ENCODE measurements at regions not wholly inside any gene's neighbourhood (a gene's known extent, or its start where the extent isn't known, plus 50 kb on each side); places are given as distances from the start of the nearest gene placed in this dataset.

- H3K9me3 Mint-ChIP-seq (ENCODE audit: unreplicated experiment) = no peaks in the 10 kb centered on the region
- CTCF ChIA-PET = no interaction called here
Measured at GRCh38 chr2:196309691-196310090, 138.3 kb upstream of the STK17B start.

GRCh38 chr2:196314157-196314556 is 142.8 kb upstream of the STK17B start:
- intact Hi-C loops (cut with micrococcal nuclease) = no loop called here
- CTCF ChIA-PET = interaction anchor here (0.9 kb wide), 2 partner anchors 437 to 445 kb away, joined by 3 to 4 read pairs; no protein-coding TSS in a partner anchor
- no peaks in the 10 kb centered on the region for H3K27me3 Mint-ChIP-seq (ENCODE audit: insufficient read depth, unreplicated experiment)
- H3K4me3 Mint-ChIP-seq (ENCODE audit: unreplicated experiment) = no peak overlapping the region
- no peaks in the 10 kb centered on the region for H3K9me3 Mint-ChIP-seq (ENCODE audit: unreplicated experiment)
- TF ChIP-seq, protein P1, sequence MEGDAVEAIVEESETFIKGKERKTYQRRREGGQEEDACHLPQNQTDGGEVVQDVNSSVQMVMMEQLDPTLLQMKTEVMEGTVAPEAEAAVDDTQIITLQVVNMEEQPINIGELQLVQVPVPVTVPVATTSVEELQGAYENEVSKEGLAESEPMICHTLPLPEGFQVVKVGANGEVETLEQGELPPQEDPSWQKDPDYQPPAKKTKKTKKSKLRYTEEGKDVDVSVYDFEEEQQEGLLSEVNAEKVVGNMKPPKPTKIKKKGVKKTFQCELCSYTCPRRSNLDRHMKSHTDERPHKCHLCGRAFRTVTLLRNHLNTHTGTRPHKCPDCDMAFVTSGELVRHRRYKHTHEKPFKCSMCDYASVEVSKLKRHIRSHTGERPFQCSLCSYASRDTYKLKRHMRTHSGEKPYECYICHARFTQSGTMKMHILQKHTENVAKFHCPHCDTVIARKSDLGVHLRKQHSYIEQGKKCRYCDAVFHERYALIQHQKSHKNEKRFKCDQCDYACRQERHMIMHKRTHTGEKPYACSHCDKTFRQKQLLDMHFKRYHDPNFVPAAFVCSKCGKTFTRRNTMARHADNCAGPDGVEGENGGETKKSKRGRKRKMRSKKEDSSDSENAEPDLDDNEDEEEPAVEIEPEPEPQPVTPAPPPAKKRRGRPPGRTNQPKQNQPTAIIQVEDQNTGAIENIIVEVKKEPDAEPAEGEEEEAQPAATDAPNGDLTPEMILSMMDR (IDR thresholded peaks at IDR 0.05; ENCODE audit: unreplicated experiment) = no peak
- DNase-seq (ENCODE audit: unreplicated experiment) = no peak
- H3K4me1 Mint-ChIP-seq (ENCODE audit: insufficient read depth, unreplicated experiment) = peaks cover 15% of the 10 kb centered on the region
- no TSS peak for BruUV-seq (replicated peaks)
- no peak overlapping the region for H3K27ac Mint-ChIP-seq (ENCODE audit: low read depth, unreplicated experiment)
- POLR2A ChIA-PET = no interaction called here
- H3K36me3 Mint-ChIP-seq (ENCODE audit: insufficient read depth, unreplicated experiment) = peaks cover 6% of the 10 kb centered on the region

More at GRCh38 chr2:196309691-196310090, 138.3 kb upstream of the STK17B start:
- Mint-ChIP-seq H3K36me3 (ENCODE audit: insufficient read depth, unreplicated experiment) (peaks cover 6% of the 10 kb centered on the region), H3K27ac (ENCODE audit: low read depth, unreplicated experiment) (no peak overlapping the region), H3K4me1 (ENCODE audit: insufficient read depth, unreplicated experiment) (no peaks in the 10 kb centered on the region), H3K4me3 (ENCODE audit: unreplicated experiment) (no peak overlapping the region), H3K27me3 (ENCODE audit: insufficient read depth, unreplicated experiment) (no peaks in the 10 kb centered on the region)
- intact Hi-C loops (cut with micrococcal nuclease) = no loop called here
- POLR2A ChIA-PET = no interaction called here
- no TSS peak for BruUV-seq (replicated peaks)
- TF ChIP-seq, protein P1 (IDR thresholded peaks at IDR 0.05; ENCODE audit: unreplicated experiment) = no peak
- DNase-seq (ENCODE audit: unreplicated experiment) = no peak

DNA sequence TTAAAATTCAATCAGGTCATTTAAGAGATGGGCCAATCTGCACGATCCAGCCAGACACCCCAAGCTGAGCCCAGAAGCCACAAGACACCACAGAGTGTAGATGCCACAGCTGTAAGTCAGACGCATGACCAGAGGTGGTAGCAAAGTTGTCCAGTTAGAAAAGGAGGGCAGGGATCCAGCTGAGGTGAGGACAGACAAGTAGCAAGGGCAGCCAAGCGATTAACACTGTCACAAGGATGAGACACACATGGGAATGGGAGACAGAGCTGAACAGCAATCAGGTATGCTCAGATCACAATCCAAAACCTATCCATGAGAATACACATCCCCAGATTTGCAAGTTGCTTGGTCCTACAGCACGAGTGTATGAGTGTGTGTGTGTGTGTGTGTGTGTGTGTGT is 143.4 kb upstream of the STK17B start:
- POLR2A ChIA-PET = no interaction called here
- CTCF ChIA-PET = interaction anchor here (0.9 kb wide), 1 partner anchor 437 kb away, joined by 3 read pairs; no protein-coding TSS in a partner anchor
- Mint-ChIP-seq H3K27ac (ENCODE audit: low read depth, unreplicated experiment) (no peak overlapping the region), H3K27me3 (ENCODE audit: insufficient read depth, unreplicated experiment) (no peaks in the 10 kb centered on the region), H3K4me3 (ENCODE audit: unreplicated experiment) (no peak overlapping the region), H3K36me3 (ENCODE audit: insufficient read depth, unreplicated experiment) (peaks cover 6% of the 10 kb centered on the region), H3K4me1 (ENCODE audit: insufficient read depth, unreplicated experiment) (peaks cover 15% of the 10 kb centered on the region), H3K9me3 (ENCODE audit: unreplicated experiment) (no peaks in the 10 kb centered on the region)
- no TSS peak for BruUV-seq (replicated peaks)
- DNase-seq (ENCODE audit: unreplicated experiment) = peak; percentile 27
- TF ChIP-seq, protein P1 (IDR thresholded peaks at IDR 0.05; ENCODE audit: unreplicated experiment) = no peak
- intact Hi-C loops (cut with micrococcal nuclease) = no loop called here

DNA sequence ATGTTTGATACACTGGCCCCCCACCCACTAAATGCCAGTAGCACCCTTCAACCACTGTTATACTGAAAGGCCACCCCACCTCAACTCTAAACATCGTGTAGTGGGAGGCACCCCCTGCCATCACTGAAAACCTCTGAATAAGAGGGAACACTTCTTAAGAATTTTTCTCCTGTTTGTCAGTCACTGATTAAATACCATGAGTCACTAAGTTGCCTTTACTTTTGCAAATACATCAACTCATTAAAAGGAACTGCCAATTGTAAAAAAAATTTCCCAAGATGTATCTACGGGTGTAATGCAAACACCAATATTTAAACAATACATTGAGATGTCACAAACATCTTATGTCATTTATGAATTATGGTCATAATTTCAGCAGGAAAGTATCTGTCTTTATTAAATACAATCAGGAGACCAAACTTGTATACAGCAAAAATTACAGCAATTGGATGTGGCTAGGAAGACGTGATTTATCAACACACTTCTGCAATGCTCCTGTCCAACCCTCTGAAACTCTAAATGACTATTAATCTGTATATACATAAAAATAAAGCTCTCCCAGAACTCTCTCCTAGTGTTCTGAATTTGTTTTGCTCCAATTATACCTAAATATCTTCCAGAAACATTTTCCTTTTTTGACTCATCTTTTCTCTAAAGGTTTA is 144.1 kb upstream of the STK17B start:
- Mint-ChIP-seq H3K36me3 (ENCODE audit: insufficient read depth, unreplicated experiment) (peaks cover 6% of the 10 kb centered on the region), H3K27ac (ENCODE audit: low read depth, unreplicated experiment) (peak overlapping the region; percentile 52), H3K4me1 (ENCODE audit: insufficient read depth, unreplicated experiment) (peaks cover 15% of the 10 kb centered on the region), H3K4me3 (ENCODE audit: unreplicated experiment) (no peak overlapping the region), H3K9me3 (ENCODE audit: unreplicated experiment) (no peaks in the 10 kb centered on the region), H3K27me3 (ENCODE audit: insufficient read depth, unreplicated experiment) (no peaks in the 10 kb centered on the region)
- TF ChIP-seq, protein P1 (IDR thresholded peaks at IDR 0.05; ENCODE audit: unreplicated experiment) = no peak
- no TSS peak for BruUV-seq (replicated peaks)
- POLR2A ChIA-PET = no interaction called here
- intact Hi-C loops (cut with micrococcal nuclease) = no loop called here
- CTCF ChIA-PET = interaction anchor here (1.3 kb wide), 1 partner anchor 238 kb away, joined by 4 read pairs; no protein-coding TSS in a partner anchor
- DNase-seq (ENCODE audit: unreplicated experiment) = peak; percentile 28
